ENCODE measurements at regions not wholly inside any gene's neighbourhood (a gene's known extent, or its start where the extent isn't known, plus 50 kb on each side); places are given as distances from the start of the nearest gene placed in this dataset.

GRCh38 chr2:128901572-128902391 lies 583.1 kb upstream of the HS6ST1 start:
- Histone ChIP-seq H3K4me1 (ENCODE audit: insufficient read depth, low read length, poor library complexity, severe bottlenecking) (no peaks in the 10 kb centered on the region), H3K4me3 (ENCODE audit: low read depth, low read length, poor library complexity, severe bottlenecking) (no peak overlapping the region), H3K36me3 (ENCODE audit: insufficient read depth, low read length, poor library complexity, severe bottlenecking) (no peaks in the 10 kb centered on the region), H3K9me3 (ENCODE audit: low read depth, low read length, poor library complexity, severe bottlenecking) (no peaks in the 10 kb centered on the region), H3K27me3 (replicated peaks; ENCODE audit: insufficient read depth, low read depth, low read length, poor library complexity) (no peaks in the 10 kb centered on the region), H3K27ac (ENCODE audit: low read depth, low read length, poor library complexity, severe bottlenecking) (no peak overlapping the region)
- ChIA-PET CTCF (no interaction called here), POLR2A (ENCODE audit: low non-redundant PET) (no interaction called here)
- BruUV-seq (replicated peaks): no TSS peak
- DNase-seq (ENCODE audit: low spot score): no peak
- no peak for TF ChIP-seq EZH2 (IDR thresholded peaks at IDR 0.05; ENCODE audit: borderline replicate concordance, low read depth, low read length, poor library complexity, severe bottlenecking)
- intact Hi-C loops (cut with micrococcal nuclease; ENCODE audit: unreplicated experiment): no loop called here

- Histone ChIP-seq H3K4me1 (ENCODE audit: insufficient read depth, low read length, poor library complexity, severe bottlenecking) (no peaks in the 10 kb centered on the region), H3K4me3 (ENCODE audit: low read depth, low read length, poor library complexity, severe bottlenecking) (no peak overlapping the region), H3K36me3 (ENCODE audit: insufficient read depth, low read length, poor library complexity, severe bottlenecking) (no peaks in the 10 kb centered on the region), H3K27me3 (replicated peaks; ENCODE audit: insufficient read depth, low read depth, low read length, poor library complexity) (no peaks in the 10 kb centered on the region), H3K27ac (ENCODE audit: low read depth, low read length, poor library complexity, severe bottlenecking) (no peak overlapping the region), H3K9me3 (ENCODE audit: low read depth, low read length, poor library complexity, severe bottlenecking) (no peaks in the 10 kb centered on the region)
- no peak for DNase-seq (ENCODE audit: low spot score)
- no peak for TF ChIP-seq EZH2 (IDR thresholded peaks at IDR 0.05; ENCODE audit: borderline replicate concordance, low read depth, low read length, poor library complexity, severe bottlenecking)
- TF ChIP-seq, protein P1, sequence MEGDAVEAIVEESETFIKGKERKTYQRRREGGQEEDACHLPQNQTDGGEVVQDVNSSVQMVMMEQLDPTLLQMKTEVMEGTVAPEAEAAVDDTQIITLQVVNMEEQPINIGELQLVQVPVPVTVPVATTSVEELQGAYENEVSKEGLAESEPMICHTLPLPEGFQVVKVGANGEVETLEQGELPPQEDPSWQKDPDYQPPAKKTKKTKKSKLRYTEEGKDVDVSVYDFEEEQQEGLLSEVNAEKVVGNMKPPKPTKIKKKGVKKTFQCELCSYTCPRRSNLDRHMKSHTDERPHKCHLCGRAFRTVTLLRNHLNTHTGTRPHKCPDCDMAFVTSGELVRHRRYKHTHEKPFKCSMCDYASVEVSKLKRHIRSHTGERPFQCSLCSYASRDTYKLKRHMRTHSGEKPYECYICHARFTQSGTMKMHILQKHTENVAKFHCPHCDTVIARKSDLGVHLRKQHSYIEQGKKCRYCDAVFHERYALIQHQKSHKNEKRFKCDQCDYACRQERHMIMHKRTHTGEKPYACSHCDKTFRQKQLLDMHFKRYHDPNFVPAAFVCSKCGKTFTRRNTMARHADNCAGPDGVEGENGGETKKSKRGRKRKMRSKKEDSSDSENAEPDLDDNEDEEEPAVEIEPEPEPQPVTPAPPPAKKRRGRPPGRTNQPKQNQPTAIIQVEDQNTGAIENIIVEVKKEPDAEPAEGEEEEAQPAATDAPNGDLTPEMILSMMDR (conservative IDR thresholded peaks at IDR 0.05; ENCODE audit: low read depth, low read length): no peak
- intact Hi-C loops (cut with micrococcal nuclease; ENCODE audit: unreplicated experiment): no loop called here
- POLR2A ChIA-PET (ENCODE audit: low non-redundant PET): no interaction called here
- BruUV-seq (replicated peaks): no TSS peak
- CTCF ChIA-PET: no interaction called here
These were observed 585.0 kb upstream of the HS6ST1 start for GRCh38 chr2:128903637-128904036.

- Histone ChIP-seq H3K27ac (ENCODE audit: low read depth, low read length, poor library complexity, severe bottlenecking) (no peak overlapping the region), H3K27me3 (replicated peaks; ENCODE audit: insufficient read depth, low read depth, low read length, poor library complexity) (no peaks in the 10 kb centered on the region), H3K4me3 (ENCODE audit: low read depth, low read length, poor library complexity, severe bottlenecking) (no peak overlapping the region), H3K4me1 (ENCODE audit: insufficient read depth, low read length, poor library complexity, severe bottlenecking) (no peaks in the 10 kb centered on the region), H3K36me3 (ENCODE audit: insufficient read depth, low read length, poor library complexity, severe bottlenecking) (no peaks in the 10 kb centered on the region), H3K9me3 (ENCODE audit: low read depth, low read length, poor library complexity, severe bottlenecking) (no peaks in the 10 kb centered on the region)
- ChIA-PET CTCF (no interaction called here), POLR2A (ENCODE audit: low non-redundant PET) (no interaction called here)
- intact Hi-C loops (cut with micrococcal nuclease; ENCODE audit: unreplicated experiment): no loop called here
- no TSS peak for BruUV-seq (replicated peaks)
- TF ChIP-seq EZH2 (IDR thresholded peaks at IDR 0.05; ENCODE audit: borderline replicate concordance, low read depth, low read length, poor library complexity, severe bottlenecking): no peak
- TF ChIP-seq, protein P1 (conservative IDR thresholded peaks at IDR 0.05; ENCODE audit: low read depth, low read length): no peak
- no peak for DNase-seq (ENCODE audit: low spot score)
These were observed 592.6 kb upstream of the HS6ST1 start for GRCh38 chr2:128911276-128911675.

DNA sequence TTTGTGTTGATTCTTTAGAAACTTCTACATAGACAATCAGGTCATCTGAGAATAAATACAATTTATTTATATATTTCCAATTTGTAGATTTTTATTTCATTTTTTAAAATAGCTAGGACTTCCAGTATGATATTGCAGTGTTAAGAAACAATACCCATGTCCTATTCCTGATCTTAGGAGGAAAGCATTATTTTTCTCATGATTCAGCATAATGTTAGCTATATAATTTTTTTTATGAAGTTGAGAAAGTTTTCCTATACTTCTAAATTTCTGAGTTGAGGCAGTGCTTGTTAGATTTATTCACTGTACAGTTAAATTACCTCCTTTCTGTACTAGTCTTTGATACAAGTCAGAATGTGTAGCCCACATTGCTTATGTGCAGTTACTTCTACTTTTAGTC lies 595.7 kb upstream of the HS6ST1 start:
- TF ChIP-seq, protein P1 (conservative IDR thresholded peaks at IDR 0.05; ENCODE audit: low read depth, low read length): no peak
- TF ChIP-seq EZH2 (IDR thresholded peaks at IDR 0.05; ENCODE audit: borderline replicate concordance, low read depth, low read length, poor library complexity, severe bottlenecking): no peak
- Histone ChIP-seq H3K4me1 (ENCODE audit: insufficient read depth, low read length, poor library complexity, severe bottlenecking) (no peaks in the 10 kb centered on the region), H3K36me3 (ENCODE audit: insufficient read depth, low read length, poor library complexity, severe bottlenecking) (no peaks in the 10 kb centered on the region), H3K27ac (ENCODE audit: low read depth, low read length, poor library complexity, severe bottlenecking) (no peak overlapping the region), H3K4me3 (ENCODE audit: low read depth, low read length, poor library complexity, severe bottlenecking) (no peak overlapping the region), H3K9me3 (ENCODE audit: low read depth, low read length, poor library complexity, severe bottlenecking) (peaks cover 6% of the 10 kb centered on the region), H3K27me3 (replicated peaks; ENCODE audit: insufficient read depth, low read depth, low read length, poor library complexity) (peaks cover 16% of the 10 kb centered on the region)
- intact Hi-C loops (cut with micrococcal nuclease; ENCODE audit: unreplicated experiment): no loop called here
- BruUV-seq (replicated peaks): no TSS peak
- DNase-seq (ENCODE audit: low spot score): no peak
- CTCF ChIA-PET: no interaction called here
- POLR2A ChIA-PET (ENCODE audit: low non-redundant PET): no interaction called here

Measured in A673 (cell line).